ENCODE measurements at regions not wholly inside any gene's neighbourhood (a gene's known extent, or its start where the extent isn't known, plus 50 kb on each side); places are given as distances from the start of the nearest gene placed in this dataset.

DNA sequence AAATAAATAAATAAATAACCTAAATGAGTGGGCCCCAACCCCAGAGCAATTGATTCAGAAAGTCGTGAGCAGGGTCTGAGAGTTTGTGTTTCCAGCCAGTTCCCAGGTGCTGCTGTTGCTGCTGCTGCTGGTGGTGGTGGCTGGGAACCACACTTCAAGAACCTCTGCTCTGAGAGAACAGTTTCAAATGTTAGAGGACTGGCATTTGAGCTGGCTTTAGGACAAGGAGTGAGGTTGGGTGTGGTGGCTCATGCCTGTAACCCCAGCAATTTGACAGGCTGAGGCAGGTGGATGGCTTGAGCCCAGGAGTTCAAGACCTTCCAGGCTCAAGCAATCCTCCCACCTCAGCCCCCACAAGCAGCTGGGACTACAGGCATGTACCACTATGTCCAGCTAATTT, 123.1 kb upstream of the UBE2E1 start:
- H3K27ac ChIP-seq (ENCODE audit: low read length): no peak overlapping the region
- intact Hi-C loops (cut with micrococcal nuclease): no loop called here
- H3K27me3 Mint-ChIP-seq (ENCODE audit: low read depth in 2 of 2): no peaks in the 10 kb centered on the region
- no peak overlapping the region for H3K27ac Mint-ChIP-seq
- no peak for TF ChIP-seq CTCF (IDR thresholded peaks at IDR 0.05)
- no peak overlapping the region for H3K4me3 Mint-ChIP-seq
- no peaks in the 10 kb centered on the region for H3K9me3 Mint-ChIP-seq
- H3K4me1 ChIP-seq (ENCODE audit: control insufficient read depth, insufficient read depth, low read length): no peaks in the 10 kb centered on the region
- WGBS (ENCODE audit: insufficient coverage): 54% methylated on average over 1 of the region's 1 CpG
- H3K36me3 ChIP-seq (ENCODE audit: control insufficient read depth, insufficient read depth, low read length): no peaks in the 10 kb centered on the region
- H3K36me3 Mint-ChIP-seq: no peaks in the 10 kb centered on the region
- peaks cover 0 to 5% of the 10 kb centered on the region in 2 donors for H3K4me1 Mint-ChIP-seq
- no peaks in the 10 kb centered on the region for H3K27me3 ChIP-seq (ENCODE audit: control insufficient read depth, insufficient read depth, low read length)
- DNase-seq (no peak), ATAC-seq (no peak)
- H3K9me3 ChIP-seq (ENCODE audit: control insufficient read depth, insufficient read depth, low read length): no peaks in the 10 kb centered on the region
- H3K4me3 ChIP-seq (ENCODE audit: low read length): no peak overlapping the region

DNA sequence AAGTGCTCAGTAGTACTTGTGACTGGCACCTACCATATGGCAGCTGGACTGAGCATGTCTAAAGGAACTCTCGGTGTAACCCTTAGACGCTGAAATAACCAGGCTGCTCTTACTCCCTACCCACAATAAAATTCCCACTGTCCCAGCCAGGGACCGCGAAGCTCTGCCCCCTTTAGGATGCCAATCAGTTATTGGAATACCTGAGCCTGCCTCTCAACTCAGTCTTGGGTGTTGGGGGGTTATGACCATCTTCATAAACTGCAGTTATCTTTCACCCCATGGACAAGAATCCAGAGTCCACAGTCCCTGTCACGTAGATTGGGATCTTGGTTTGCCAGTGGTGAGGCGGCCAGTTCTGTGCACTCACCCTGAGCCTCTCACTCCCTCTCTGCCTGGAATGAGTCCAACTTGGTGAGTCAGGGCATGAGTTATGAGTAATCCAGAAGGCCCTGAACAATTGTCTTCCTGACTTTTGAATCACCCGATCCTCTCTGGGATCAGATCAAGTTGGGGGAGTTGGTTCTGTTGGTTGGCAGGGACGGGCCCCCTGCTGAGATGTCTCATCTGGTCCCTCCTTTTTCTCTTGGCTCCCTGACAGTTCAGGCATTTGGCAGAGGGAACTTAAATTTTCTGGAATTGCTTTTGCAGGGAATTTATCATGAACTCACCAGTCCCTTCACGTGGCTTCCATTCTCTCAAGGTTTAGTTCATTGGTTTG, 120.1 kb upstream of the UBE2E1 start:
- intact Hi-C loops (cut with micrococcal nuclease): no loop called here
- ATAC-seq (no peak), DNase-seq (no peak)
- Mint-ChIP-seq H3K4me1 (no peaks in the 10 kb centered on the region), H3K27ac (no peak overlapping the region), H3K4me3 (no peak overlapping the region), H3K36me3 (no peaks in the 10 kb centered on the region), H3K27me3 (ENCODE audit: low read depth in 2 of 2) (peaks cover 0 to 7% of the 10 kb centered on the region in 2 donors), H3K9me3 (no peaks in the 10 kb centered on the region)
- WGBS (ENCODE audit: insufficient coverage): 91% methylated on average over 9 of the region's 9 CpGs
- H3K27me3 ChIP-seq (ENCODE audit: control insufficient read depth, insufficient read depth, low read length): no peaks in the 10 kb centered on the region
- H3K36me3 ChIP-seq (ENCODE audit: control insufficient read depth, insufficient read depth, low read length): no peaks in the 10 kb centered on the region
- no peak overlapping the region for H3K27ac ChIP-seq (ENCODE audit: low read length)
- no peaks in the 10 kb centered on the region for H3K4me1 ChIP-seq (ENCODE audit: control insufficient read depth, insufficient read depth, low read length)
- no peaks in the 10 kb centered on the region for H3K9me3 ChIP-seq (ENCODE audit: control insufficient read depth, insufficient read depth, low read length)
- no peak for TF ChIP-seq CTCF (IDR thresholded peaks at IDR 0.05)
- H3K4me3 ChIP-seq (ENCODE audit: low read length): no peak overlapping the region

DNA sequence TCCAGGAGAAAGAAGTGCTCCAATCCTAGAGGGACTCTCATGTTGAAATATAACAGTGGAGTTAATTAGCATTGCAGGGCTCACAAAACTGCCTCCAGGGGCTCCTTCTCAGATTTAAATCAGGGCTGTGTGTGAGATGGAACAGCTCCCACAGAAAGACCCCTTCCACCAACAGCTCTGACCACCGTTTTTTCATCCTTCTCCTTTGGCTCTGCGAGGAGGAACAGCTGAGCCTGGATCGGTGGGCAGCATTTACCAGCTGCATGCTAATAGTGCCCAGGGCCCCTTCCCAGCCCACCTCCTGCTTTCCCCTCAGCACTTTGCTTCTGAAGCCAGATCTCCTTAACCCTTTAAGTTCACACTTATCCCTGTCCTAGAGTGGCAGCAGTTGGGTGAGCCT, 119.2 kb upstream of the UBE2E1 start:
- Histone ChIP-seq H3K36me3 (ENCODE audit: control insufficient read depth, insufficient read depth, low read length) (no peaks in the 10 kb centered on the region), H3K9me3 (ENCODE audit: control insufficient read depth, insufficient read depth, low read length) (no peaks in the 10 kb centered on the region), H3K27me3 (ENCODE audit: control insufficient read depth, insufficient read depth, low read length) (no peaks in the 10 kb centered on the region), H3K4me3 (ENCODE audit: low read length) (no peak overlapping the region), H3K4me1 (ENCODE audit: control insufficient read depth, insufficient read depth, low read length) (peaks cover 2% of the 10 kb centered on the region), H3K27ac (ENCODE audit: low read length) (no peak overlapping the region)
- Mint-ChIP-seq H3K9me3 (no peaks in the 10 kb centered on the region), H3K27ac (no peak overlapping the region), H3K36me3 (no peaks in the 10 kb centered on the region), H3K27me3 (ENCODE audit: low read depth in 2 of 2) (peaks cover 0 to 7% of the 10 kb centered on the region in 2 donors), H3K4me1 (peaks cover 5 to 6% of the 10 kb centered on the region in 2 donors), H3K4me3 (no peak overlapping the region)
- intact Hi-C loops (cut with micrococcal nuclease): no loop called here
- 85% methylated on average over 3 of the region's 3 CpGs for WGBS (ENCODE audit: insufficient coverage)
- ATAC-seq: no peak
- no peak for TF ChIP-seq CTCF (IDR thresholded peaks at IDR 0.05)
- no peak for DNase-seq

- Mint-ChIP-seq H3K4me1 (peaks cover 7 to 8% of the 10 kb centered on the region in 2 donors), H3K4me3 (no peak overlapping the region), H3K27me3 (ENCODE audit: low read depth in 2 of 2) (peaks cover 0 to 7% of the 10 kb centered on the region in 2 donors), H3K9me3 (no peaks in the 10 kb centered on the region), H3K36me3 (no peaks in the 10 kb centered on the region), H3K27ac (no peak overlapping the region)
- Histone ChIP-seq H3K27ac (ENCODE audit: low read length) (no peak overlapping the region), H3K9me3 (ENCODE audit: control insufficient read depth, insufficient read depth, low read length) (no peaks in the 10 kb centered on the region), H3K4me3 (ENCODE audit: low read length) (no peak overlapping the region), H3K4me1 (ENCODE audit: control insufficient read depth, insufficient read depth, low read length) (peaks cover 2% of the 10 kb centered on the region), H3K27me3 (ENCODE audit: control insufficient read depth, insufficient read depth, low read length) (no peaks in the 10 kb centered on the region), H3K36me3 (ENCODE audit: control insufficient read depth, insufficient read depth, low read length) (no peaks in the 10 kb centered on the region)
- TF ChIP-seq CTCF (IDR thresholded peaks at IDR 0.05): no peak
- WGBS (ENCODE audit: insufficient coverage): 42% methylated on average over 4 of the region's 5 CpGs
- intact Hi-C loops (cut with micrococcal nuclease): no loop called here
- ATAC-seq: peak in 1 of 3 donors; percentile 28
- DNase-seq: no peak
These were observed 114.3 kb upstream of the UBE2E1 start for GRCh38 chr3:23691357-23691895.

Measured in natural killer cell (primary cell).